ENCODE measurements at regions not wholly inside any gene's neighbourhood (a gene's known extent, or its start where the extent isn't known, plus 50 kb on each side); places are given as distances from the start of the nearest gene placed in this dataset.
"Not testable (repeated sequence)": the region's sequence is repeated elsewhere in the genome, so short reads cannot be mapped to it uniquely, and the experiment has no call there.

- no peak for DNase-seq (ENCODE audit: low read depth)
Observed at GRCh38 chr10:25713894-25714240, 220.2 kb upstream of the MYO3A start.

- DNase-seq (ENCODE audit: low read depth), result no peak
Observed at GRCh38 chr10:25724241-25724640, 209.8 kb upstream of the MYO3A start.

- DNase-seq (ENCODE audit: low read depth), result peak; percentile 62
Observed at GRCh38 chr10:25725917-25726716, 207.9 kb upstream of the MYO3A start.

- no peak for DNase-seq (ENCODE audit: low read depth)
Observed at GRCh38 chr10:25738776-25739175, 195.3 kb upstream of the MYO3A start.

- no peak for DNase-seq (ENCODE audit: low read depth)
Observed at GRCh38 chr10:25743832-25744231, 190.2 kb upstream of the MYO3A start.

- DNase-seq (ENCODE audit: low read depth), result no peak
Observed at GRCh38 chr10:25744574-25744973, 189.5 kb upstream of the MYO3A start.

GRCh38 chr10:25745976-25746375, 188.1 kb upstream of the MYO3A start:
- DNase-seq (ENCODE audit: low read depth), result no peak

GRCh38 chr10:25747084-25747483, 186.9 kb upstream of the MYO3A start:
- no peak for DNase-seq (ENCODE audit: low read depth)

GRCh38 chr10:25748509-25748908, 185.5 kb upstream of the MYO3A start:
- DNase-seq (ENCODE audit: low read depth), result no peak

GRCh38 chr10:25753776-25754175, 180.3 kb upstream of the MYO3A start:
- DNase-seq (ENCODE audit: low read depth), result peak; percentile 3

- not testable (repeated sequence) for DNase-seq (ENCODE audit: low read depth)
Observed at GRCh38 chr10:25755874-25756273, 178.2 kb upstream of the MYO3A start.

GRCh38 chr10:25756784-25757183, 177.2 kb upstream of the MYO3A start:
- DNase-seq (ENCODE audit: low read depth), result no peak

GRCh38 chr10:25758041-25758457, 176.0 kb upstream of the MYO3A start:
- peak; percentile 18 for DNase-seq (ENCODE audit: low read depth)

GRCh38 chr10:25758511-25758910, 175.5 kb upstream of the MYO3A start:
- DNase-seq (ENCODE audit: low read depth), result no peak

- no peak for DNase-seq (ENCODE audit: low read depth)
Observed at GRCh38 chr10:25761937-25762336, 172.1 kb upstream of the MYO3A start.

- DNase-seq (ENCODE audit: low read depth), result no peak
Observed at GRCh38 chr10:25766213-25766612, 167.8 kb upstream of the MYO3A start.

- DNase-seq (ENCODE audit: low read depth), result no peak
Observed at GRCh38 chr10:25766687-25767221, 167.3 kb upstream of the MYO3A start.

- DNase-seq (ENCODE audit: low read depth), result no peak
Observed at GRCh38 chr10:25768167-25768566, 165.9 kb upstream of the MYO3A start.

GRCh38 chr10:25778646-25779045, 155.4 kb upstream of the MYO3A start:
- DNase-seq (ENCODE audit: low read depth), result no peak

- DNase-seq (ENCODE audit: low read depth), result no peak
Observed at GRCh38 chr10:25786161-25786560, 147.9 kb upstream of the MYO3A start.

- no peak for DNase-seq (ENCODE audit: low read depth)
Observed at GRCh38 chr10:25786899-25787298, 147.1 kb upstream of the MYO3A start.

GRCh38 chr10:25797888-25798429, 136.1 kb upstream of the MYO3A start:
- DNase-seq (ENCODE audit: low read depth), result no peak

- no peak for DNase-seq (ENCODE audit: low read depth)
Observed at GRCh38 chr10:25804505-25804904, 129.5 kb upstream of the MYO3A start.

Data from RPMI7951 (cell line).